KOPT-K1 (cell line): ENCODE measurements at regions not wholly inside any gene's neighbourhood (a gene's known extent, or its start where the extent isn't known, plus 50 kb on each side); places are given as distances from the start of the nearest gene placed in this dataset.

Experiments
- H3K27ac ChIP-seq: fragments of 200-600 bp; sonication (generic); 2 replicates; pipeline ENCODE4 v1.5.1; 2016; ENCODE audit warnings: antibody characterized with exemption, mild to moderate bottlenecking, low read depth, low read length; ENCODE audit not compliant: poor library complexity, severe bottlenecking
- H3K36me3 ChIP-seq: fragments of 200-600 bp; sonication (generic); 2 replicates; pipeline ENCODE4 v1.5.1; 2017; ENCODE audit warnings: antibody characterized with exemption, mild to moderate bottlenecking, low read length, moderate library complexity; ENCODE audit not compliant: insufficient read depth
- H3K9me3 ChIP-seq: fragments of 200-600 bp; sonication (generic); 2 replicates; pipeline ENCODE4 v1.5.1; 2017; ENCODE audit warnings: antibody characterized with exemption, low read length, mild to moderate bottlenecking; ENCODE audit not compliant: insufficient read depth, poor library complexity, severe bottlenecking

DNA sequence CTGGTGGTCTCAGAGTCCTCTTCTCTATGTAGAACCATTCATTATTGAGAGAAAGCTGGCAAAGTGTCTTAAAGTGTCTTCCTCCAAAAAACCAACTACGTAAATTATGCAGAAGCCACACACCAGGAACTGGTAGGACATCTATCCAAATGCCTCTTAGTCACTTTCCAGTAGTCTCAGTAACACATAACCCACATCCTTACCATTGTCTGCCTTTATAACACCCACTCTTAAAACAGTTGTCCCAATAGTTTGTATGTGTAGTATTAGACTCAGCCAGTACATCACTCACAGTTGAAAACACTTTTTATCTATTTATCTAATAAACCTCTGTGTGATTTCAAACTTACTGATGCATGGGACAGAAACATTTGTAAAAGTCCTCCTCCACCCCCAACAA is 143.6 kb upstream of the HNRNPA3 start:
- Histone ChIP-seq H3K9me3 (no peaks in the 10 kb centered on the region), H3K36me3 (no peaks in the 10 kb centered on the region), H3K27ac (no peak overlapping the region)

DNA sequence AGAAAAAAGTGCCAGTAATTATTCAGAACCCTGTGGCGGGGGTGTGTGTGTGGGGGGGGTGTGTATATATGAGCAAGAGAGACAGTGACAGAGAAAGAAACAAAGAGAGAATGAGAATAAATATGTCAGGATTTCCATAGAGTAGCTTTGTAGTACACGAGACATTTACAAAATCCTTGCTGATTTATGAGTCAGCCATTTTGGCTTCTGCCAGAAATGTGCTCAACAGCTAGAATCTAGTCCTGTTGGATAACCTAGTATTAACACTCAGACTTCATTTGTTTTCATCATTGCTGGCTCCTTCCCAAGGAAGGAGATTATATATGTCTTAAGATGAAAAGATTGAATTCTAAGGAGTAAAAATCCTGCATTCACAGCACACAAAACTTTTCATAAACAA is 140.5 kb upstream of the HNRNPA3 start:
- no peaks in the 10 kb centered on the region for H3K36me3 ChIP-seq
- H3K27ac ChIP-seq, result no peak overlapping the region
- no peaks in the 10 kb centered on the region for H3K9me3 ChIP-seq

DNA sequence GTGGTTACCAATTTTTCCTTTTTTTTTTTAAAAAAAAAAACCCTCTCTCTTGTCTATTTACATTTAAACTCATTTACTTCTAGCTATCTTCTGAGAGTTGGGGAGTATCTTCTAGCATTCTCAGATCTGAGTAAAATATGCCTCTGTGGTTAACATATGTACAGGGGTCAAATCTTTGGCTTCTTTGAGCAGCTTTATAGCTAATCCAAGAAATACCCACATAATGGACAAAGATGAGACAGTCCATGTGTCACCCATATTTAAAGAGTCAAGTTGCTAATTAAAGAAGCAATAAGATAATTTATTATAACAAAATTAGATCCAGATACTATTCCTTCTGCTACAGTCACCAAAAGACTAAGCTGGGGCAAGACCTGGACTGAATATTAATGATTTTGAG is 139.0 kb upstream of the HNRNPA3 start:
- H3K36me3 ChIP-seq, result no peaks in the 10 kb centered on the region
- no peaks in the 10 kb centered on the region for H3K9me3 ChIP-seq
- H3K27ac ChIP-seq, result no peak overlapping the region

DNA sequence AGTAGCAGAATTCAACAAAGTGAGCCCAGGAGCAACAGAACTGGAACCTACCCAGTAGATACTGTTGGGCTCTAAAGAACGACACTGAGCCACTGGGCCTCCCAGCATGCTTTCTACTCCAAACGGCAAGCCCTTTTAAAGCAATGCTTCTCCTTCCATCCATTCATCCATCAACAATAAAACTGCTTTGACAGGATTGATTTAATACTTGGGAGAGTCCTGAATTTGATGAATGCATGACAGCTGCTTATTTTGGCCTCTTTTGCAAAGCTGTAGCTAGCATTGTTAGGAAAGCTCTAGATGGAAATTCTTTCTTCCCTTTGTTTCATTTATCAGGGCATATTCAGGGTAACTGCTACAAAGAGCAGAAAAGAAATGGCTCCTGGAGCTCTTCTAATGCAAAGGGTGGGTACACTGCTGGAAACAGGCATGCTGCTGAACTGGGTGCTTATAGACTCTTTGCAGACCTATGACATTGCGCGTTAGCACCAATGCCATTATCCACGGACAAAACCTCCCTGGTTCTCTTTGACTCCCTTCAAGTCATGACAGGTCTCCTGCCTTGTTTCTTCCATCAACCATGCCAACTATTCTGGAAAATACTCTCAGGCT is 138.4 kb upstream of the HNRNPA3 start:
- Histone ChIP-seq H3K27ac (no peak overlapping the region), H3K36me3 (no peaks in the 10 kb centered on the region), H3K9me3 (no peaks in the 10 kb centered on the region)

DNA sequence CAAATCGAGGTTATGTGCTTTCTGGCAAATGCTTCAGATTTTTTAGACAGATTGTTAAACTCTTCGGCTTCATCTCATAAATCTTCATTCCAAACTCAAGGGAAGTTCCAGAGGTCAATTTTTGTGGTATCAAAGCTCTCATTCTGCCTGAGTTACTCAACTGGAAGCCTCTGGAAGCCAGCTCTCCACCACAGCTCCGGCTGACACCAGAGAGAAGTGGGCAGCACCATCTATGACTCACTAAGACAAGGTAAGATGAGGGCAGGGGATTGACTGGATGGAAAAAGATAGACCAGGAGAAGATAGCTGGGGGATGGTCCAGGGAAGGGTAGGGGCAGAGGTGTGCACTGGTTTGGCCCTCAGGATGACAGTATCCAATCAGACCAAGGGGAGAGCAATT is 137.3 kb upstream of the HNRNPA3 start:
- no peaks in the 10 kb centered on the region for H3K9me3 ChIP-seq
- no peaks in the 10 kb centered on the region for H3K36me3 ChIP-seq
- no peak overlapping the region for H3K27ac ChIP-seq

- no peaks in the 10 kb centered on the region for H3K36me3 ChIP-seq
- no peaks in the 10 kb centered on the region for H3K9me3 ChIP-seq
Measured at GRCh38 chr2:177076636-177077179, 135.9 kb upstream of the HNRNPA3 start.

GRCh38 chr2:177077778-177078177 is 134.8 kb upstream of the HNRNPA3 start:
- Histone ChIP-seq H3K9me3 (no peaks in the 10 kb centered on the region), H3K27ac (no peak overlapping the region), H3K36me3 (no peaks in the 10 kb centered on the region)

More at GRCh38 chr2:177076636-177077179, 135.9 kb upstream of the HNRNPA3 start:
- H3K27ac ChIP-seq, result no peak overlapping the region

GRCh38 chr2:177078416-177078815 is 134.2 kb upstream of the HNRNPA3 start:
- no peaks in the 10 kb centered on the region for H3K9me3 ChIP-seq
- no peak overlapping the region for H3K27ac ChIP-seq
- no peaks in the 10 kb centered on the region for H3K36me3 ChIP-seq

DNA sequence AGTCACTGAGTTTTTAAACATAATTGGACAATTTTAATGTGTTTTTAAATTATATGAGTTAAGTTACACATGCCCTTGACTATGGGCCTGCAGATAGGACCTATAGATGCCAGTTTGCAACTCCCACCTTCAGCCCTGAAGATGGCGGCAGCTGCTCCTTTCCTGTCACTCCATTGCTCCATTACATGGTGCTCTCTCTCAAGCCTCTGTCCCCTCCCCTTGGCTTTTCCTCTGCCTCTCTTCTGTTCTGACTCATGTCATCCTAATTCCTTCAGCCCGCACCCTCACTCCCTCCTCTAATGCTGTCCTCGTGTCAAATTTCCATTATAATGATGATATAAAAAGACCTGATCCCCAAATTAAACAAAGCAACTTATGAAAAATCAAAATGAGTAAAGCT is 133.7 kb upstream of the HNRNPA3 start:
- Histone ChIP-seq H3K36me3 (no peaks in the 10 kb centered on the region), H3K27ac (no peak overlapping the region), H3K9me3 (no peaks in the 10 kb centered on the region)

- H3K27ac ChIP-seq, result no peak overlapping the region
- no peaks in the 10 kb centered on the region for H3K9me3 ChIP-seq
- H3K36me3 ChIP-seq, result no peaks in the 10 kb centered on the region
Measured at GRCh38 chr2:177080746-177081284, 131.8 kb upstream of the HNRNPA3 start.

DNA sequence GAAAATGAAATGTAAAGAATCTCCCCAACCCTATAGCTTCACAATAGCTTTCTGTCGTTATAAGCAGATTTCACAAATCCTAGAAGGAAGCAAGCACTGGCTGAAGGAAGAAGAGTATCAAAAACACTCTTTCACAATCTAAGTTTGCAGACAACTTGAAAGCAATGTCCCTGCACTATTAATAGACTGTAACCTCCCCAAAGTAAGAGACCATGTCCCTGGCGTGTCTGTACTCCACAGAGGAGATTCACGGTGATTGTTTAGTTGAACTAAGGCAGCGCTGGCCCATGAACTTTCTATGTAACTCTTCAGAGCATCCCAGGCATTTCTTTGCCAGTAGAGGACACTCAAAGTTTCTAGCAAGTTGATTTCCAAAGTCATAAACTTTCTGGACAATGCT is 128.0 kb upstream of the HNRNPA3 start:
- no peak overlapping the region for H3K27ac ChIP-seq
- no peaks in the 10 kb centered on the region for H3K36me3 ChIP-seq

GRCh38 chr2:177088529-177088928 is 124.1 kb upstream of the HNRNPA3 start:
- H3K36me3 ChIP-seq, result no peaks in the 10 kb centered on the region
- no peak overlapping the region for H3K27ac ChIP-seq
- H3K9me3 ChIP-seq, result no peaks in the 10 kb centered on the region

More for the DNA sequence above, 128.0 kb upstream of the HNRNPA3 start:
- no peaks in the 10 kb centered on the region for H3K9me3 ChIP-seq

GRCh38 chr2:177090967-177091366 is 121.6 kb upstream of the HNRNPA3 start:
- Histone ChIP-seq H3K9me3 (no peaks in the 10 kb centered on the region), H3K36me3 (no peaks in the 10 kb centered on the region), H3K27ac (no peak overlapping the region)

DNA sequence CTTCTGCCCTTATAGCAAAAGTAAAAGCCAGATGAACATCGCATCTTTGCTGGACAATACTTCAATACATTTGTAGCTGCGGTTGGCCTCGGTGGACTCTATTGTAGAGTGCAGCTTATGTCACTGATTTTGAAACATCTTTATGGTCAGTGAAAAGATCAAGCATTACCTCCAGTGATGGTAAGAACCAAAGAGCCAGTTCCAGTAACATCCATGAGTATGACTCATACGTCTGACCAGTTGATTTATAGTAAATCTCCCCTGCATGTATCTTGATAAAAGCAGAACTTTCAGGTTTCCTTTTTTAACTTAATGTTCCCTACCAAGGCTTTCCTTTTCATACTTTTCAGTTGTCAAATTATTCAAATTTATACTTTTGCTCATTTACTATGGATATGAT is 119.2 kb upstream of the HNRNPA3 start:
- no peak overlapping the region for H3K27ac ChIP-seq
- H3K36me3 ChIP-seq, result no peaks in the 10 kb centered on the region
- H3K9me3 ChIP-seq, result no peaks in the 10 kb centered on the region

GRCh38 chr2:177098001-177098613 is 114.5 kb upstream of the HNRNPA3 start:
- H3K27ac ChIP-seq, result no peak overlapping the region
- no peaks in the 10 kb centered on the region for H3K36me3 ChIP-seq
- no peaks in the 10 kb centered on the region for H3K9me3 ChIP-seq

GRCh38 chr2:177101930-177102329 is 110.7 kb upstream of the HNRNPA3 start:
- Histone ChIP-seq H3K9me3 (no peaks in the 10 kb centered on the region), H3K36me3 (no peaks in the 10 kb centered on the region), H3K27ac (no peak overlapping the region)
